WTC11 (cell line): ENCODE measurements at regions not wholly inside any gene's neighbourhood (a gene's known extent, or its start where the extent isn't known, plus 50 kb on each side); places are given as distances from the start of the nearest gene placed in this dataset.

Experiments used
- ATAC-seq: fragments of 200-7000 bp; cut with Tn5 transposase; 2 replicates; pipeline ENCODE4 v1.10.0; 2021; ENCODE audit warnings: mild to moderate bottlenecking, moderate library complexity
- CTCF ChIA-PET: fragments of 300-600 bp; sonication (Branson Sonifier 250); formaldehyde crosslinking; loops from one replicate; lab custom pipeline; 2021; ENCODE audit warnings: antibody characterized with exemption; lab: Charles Lee
- POLR2A ChIA-PET: fragments of 350-600 bp; sonication (Branson Sonifier 250); formaldehyde crosslinking; loops from one replicate; lab custom pipeline; 2021; ENCODE audit warnings: antibody characterized with exemption; lab: Charles Lee
- DNase-seq: peaks from one replicate; pipeline ENCODE4 v3.0.0; 2021; ENCODE audit warnings: low spot score
- H3K27ac Mint-ChIP-seq: 2 replicates; pipeline ENCODE4 v1.8.0; 2021; ENCODE audit warnings: mixed read lengths
- H3K27me3 Mint-ChIP-seq: 2 replicates; pipeline ENCODE4 v1.8.0; 2021; ENCODE audit warnings: low read depth, mild to moderate bottlenecking, moderate library complexity, mixed read lengths
- H3K36me3 Mint-ChIP-seq: 2 replicates; pipeline ENCODE4 v1.8.0; 2021; ENCODE audit warnings: mixed read lengths
- H3K4me1 Mint-ChIP-seq: 2 replicates; pipeline ENCODE4 v1.8.0; 2022; ENCODE audit warnings: mixed read lengths
- H3K4me3 Mint-ChIP-seq: 2 replicates; pipeline ENCODE4 v1.8.0; 2021; ENCODE audit warnings: mild to moderate bottlenecking, moderate library complexity, mixed read lengths
- H3K9me3 Mint-ChIP-seq: 2 replicates; pipeline ENCODE4 v1.8.0; 2021; ENCODE audit warnings: mixed read lengths
- ATF2 ChIP-seq: sonication (generic); formaldehyde crosslinking; IDR thresholded peaks from 2 replicates; pipeline ENCODE4 v1.8.1; 2022; ENCODE audit warnings: low read depth, missing genetic modification reagents, borderline replicate concordance
- E2F4 ChIP-seq: sonication (generic); formaldehyde crosslinking; IDR thresholded peaks from 2 replicates; pipeline ENCODE4 v1.8.1; 2022; ENCODE audit warnings: low read depth, mild to moderate bottlenecking, moderate library complexity, missing genetic modification reagents, borderline replicate concordance
- GABPB1 ChIP-seq: sonication (generic); formaldehyde crosslinking; IDR thresholded peaks from 2 replicates; pipeline ENCODE4 v1.8.1; 2023; ENCODE audit warnings: mild to moderate bottlenecking, missing genetic modification reagents
- NFE2L1 ChIP-seq: sonication (generic); formaldehyde crosslinking; IDR thresholded peaks from 2 replicates; pipeline ENCODE4 v1.8.1; 2023; ENCODE audit warnings: missing genetic modification reagents
- NR2C2 ChIP-seq: sonication (generic); formaldehyde crosslinking; IDR thresholded peaks from 2 replicates; pipeline ENCODE4 v1.8.0; 2022; ENCODE audit warnings: mild to moderate bottlenecking, missing genetic modification reagents
- OVOL2 ChIP-seq: fragments of 250-450 bp; sonication (Bioruptor Pico); IDR thresholded peaks from 2 replicates; pipeline ENCODE4 v1.9.0; 2021; ENCODE audit warnings: mild to moderate bottlenecking, borderline replicate concordance
- PREB ChIP-seq: sonication (generic); formaldehyde crosslinking; IDR thresholded peaks from 2 replicates; pipeline ENCODE4 v1.8.1; 2022; ENCODE audit warnings: mild to moderate bottlenecking, missing genetic modification reagents, moderate library complexity, borderline replicate concordance
- SMAD3 ChIP-seq: sonication (generic); formaldehyde crosslinking; IDR thresholded peaks from 2 replicates; pipeline ENCODE4 v1.8.0; 2022; ENCODE audit warnings: missing genetic modification reagents, mild to moderate bottlenecking, borderline replicate concordance
- TP53 ChIP-seq: sonication (generic); formaldehyde crosslinking; IDR thresholded peaks from 2 replicates; pipeline ENCODE4 v1.8.1; 2023; ENCODE audit warnings: mild to moderate bottlenecking, missing genetic modification reagents
- USF1 ChIP-seq: sonication (generic); formaldehyde crosslinking; IDR thresholded peaks from 2 replicates; pipeline ENCODE4 v1.8.0; 2022; ENCODE audit warnings: mild to moderate bottlenecking, missing genetic modification reagents
- ZNF138 ChIP-seq: sonication (generic); formaldehyde crosslinking; conservative IDR thresholded peaks from 2 replicates; pipeline ENCODE4 v1.8.1; 2022; ENCODE audit warnings: mild to moderate bottlenecking, moderate library complexity, missing genetic modification reagents
- ZNF423 ChIP-seq: fragments of 250-450 bp; sonication (Bioruptor Pico); IDR thresholded peaks from 2 replicates; pipeline ENCODE4 v2.1.2; 2022; ENCODE audit warnings: mild to moderate bottlenecking, moderate library complexity
- TF ChIP-seq, protein P1 (sequence below): fragments of 250-450 bp; sonication (Bioruptor Pico); conservative IDR thresholded peaks from 2 replicates; pipeline ENCODE4 v1.9.0; 2021; ENCODE audit warnings: mild to moderate bottlenecking
- TF ChIP-seq, protein P2 (sequence below): sonication (generic); formaldehyde crosslinking; IDR thresholded peaks from 2 replicates; pipeline ENCODE4 v1.8.1; 2023; ENCODE audit warnings: mild to moderate bottlenecking, missing genetic modification reagents, borderline replicate concordance
- TF ChIP-seq, protein P3 (sequence below): fragments of 250-450 bp; sonication (Bioruptor Pico); IDR thresholded peaks from 2 replicates; pipeline ENCODE4 v1.9.0; 2021; ENCODE audit warnings: mild to moderate bottlenecking, borderline replicate concordance

DNA sequence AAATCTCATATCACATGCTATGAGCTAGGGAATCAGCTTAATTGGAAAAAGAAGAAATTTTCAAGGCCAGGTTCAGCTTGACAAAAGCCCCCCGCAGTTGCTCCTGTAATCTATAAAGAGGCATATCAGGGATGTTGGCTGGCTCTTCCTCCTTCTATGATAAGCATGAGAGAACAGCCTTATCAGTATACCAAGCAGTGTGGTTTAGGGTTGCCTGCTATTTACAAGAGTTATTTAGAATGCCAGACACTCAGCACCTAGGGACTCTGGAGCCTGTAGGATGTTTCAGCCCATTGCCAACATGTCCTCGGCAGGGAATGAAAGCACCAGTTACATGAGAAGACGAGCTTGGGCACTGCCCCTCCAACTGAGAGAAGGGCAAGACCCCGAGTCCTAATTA, 89.5 kb upstream of the TMPO start:
- Mint-ChIP-seq H3K4me3 (no peak overlapping the region), H3K27me3 (no peaks in the 10 kb centered on the region), H3K9me3 (peaks cover 3% of the 10 kb centered on the region; the same call in 1 of the 2 replicates)
- TF ChIP-seq NR2C2, result no peak
- no peak for TF ChIP-seq SMAD3 (CRISPR knock-in tag)
- TF ChIP-seq, protein P1, sequence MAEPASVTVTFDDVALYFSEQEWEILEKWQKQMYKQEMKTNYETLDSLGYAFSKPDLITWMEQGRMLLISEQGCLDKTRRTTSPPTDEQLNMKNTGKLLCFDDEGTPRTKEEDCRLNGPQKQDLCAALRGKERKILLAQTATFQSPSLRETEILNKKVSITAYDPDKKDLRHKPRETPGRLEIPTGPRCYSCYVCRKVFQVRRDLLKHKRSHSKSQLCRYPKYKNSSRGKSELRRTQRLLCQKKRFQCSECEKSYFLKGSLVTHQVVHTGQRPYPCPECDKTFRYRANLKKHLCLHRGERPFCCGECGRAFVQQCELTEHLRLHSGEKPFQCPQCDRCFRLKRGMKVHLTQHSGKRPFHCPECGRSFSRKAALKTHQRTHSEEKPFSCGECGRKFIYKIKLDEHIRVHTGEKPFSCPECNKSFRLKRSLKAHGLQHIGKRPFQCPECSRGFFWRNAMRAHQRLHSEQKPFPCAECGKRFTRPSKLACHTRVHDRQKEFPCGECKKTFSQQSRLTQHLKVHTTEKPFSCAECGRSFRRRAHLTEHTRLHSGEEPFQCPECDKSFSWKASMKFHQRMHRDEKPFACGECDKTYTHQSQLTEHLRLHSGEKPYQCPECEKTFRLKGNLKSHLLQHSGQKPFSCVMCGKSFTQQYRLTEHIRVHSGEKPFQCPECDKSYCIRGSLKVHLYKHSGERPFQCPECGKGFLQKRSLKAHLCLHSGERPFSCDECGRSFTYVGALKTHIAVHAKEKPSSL (CRISPR knock-in tag), result no peak
- no peak for TF ChIP-seq GABPB1 (CRISPR knock-in tag)
- TF ChIP-seq PREB, result no peak
- TF ChIP-seq USF1, result no peak
- no peak for TF ChIP-seq ATF2
- no peak for TF ChIP-seq E2F4 (CRISPR knock-in tag)
- no peak for TF ChIP-seq ZNF138
- TF ChIP-seq, all 79 proteins: peak for 0
- Mint-ChIP-seq H3K36me3 (peaks cover under 1% of the 10 kb centered on the region; the same call in 1 of the 2 replicates), H3K27ac (no peak overlapping the region), H3K4me1 (no peaks in the 10 kb centered on the region)
- ATAC-seq, result no peak
- ChIA-PET CTCF (interaction anchor here (0.5 to 1.9 kb wide), 9 partner anchors 13 to 573 kb away, joined by 3 to 11 read pairs (median 4); partner anchors contain the start of gene TMPO), POLR2A (no interaction called here)
- no peak for DNase-seq

- no peak overlapping the region for H3K27ac Mint-ChIP-seq
- no peaks in the 10 kb centered on the region for H3K4me1 Mint-ChIP-seq
- ChIA-PET POLR2A (no interaction called here), CTCF (no interaction called here)
- peaks cover 21% of the 10 kb centered on the region for H3K36me3 Mint-ChIP-seq
- no peak for ATAC-seq
- peaks cover 34% of the 10 kb centered on the region for H3K9me3 Mint-ChIP-seq
- DNase-seq, result no peak
- H3K4me3 Mint-ChIP-seq, result no peak overlapping the region
- H3K27me3 Mint-ChIP-seq, result no peaks in the 10 kb centered on the region; the same call in 1 of the 2 replicates
- no peak for TF ChIP-seq TP53 (CRISPR knock-in tag)
- no peak for TF ChIP-seq OVOL2 (CRISPR knock-in tag)
- TF ChIP-seq ZNF423, result no peak
- TF ChIP-seq NFE2L1 (CRISPR knock-in tag), result no peak
- TF ChIP-seq, protein P2, sequence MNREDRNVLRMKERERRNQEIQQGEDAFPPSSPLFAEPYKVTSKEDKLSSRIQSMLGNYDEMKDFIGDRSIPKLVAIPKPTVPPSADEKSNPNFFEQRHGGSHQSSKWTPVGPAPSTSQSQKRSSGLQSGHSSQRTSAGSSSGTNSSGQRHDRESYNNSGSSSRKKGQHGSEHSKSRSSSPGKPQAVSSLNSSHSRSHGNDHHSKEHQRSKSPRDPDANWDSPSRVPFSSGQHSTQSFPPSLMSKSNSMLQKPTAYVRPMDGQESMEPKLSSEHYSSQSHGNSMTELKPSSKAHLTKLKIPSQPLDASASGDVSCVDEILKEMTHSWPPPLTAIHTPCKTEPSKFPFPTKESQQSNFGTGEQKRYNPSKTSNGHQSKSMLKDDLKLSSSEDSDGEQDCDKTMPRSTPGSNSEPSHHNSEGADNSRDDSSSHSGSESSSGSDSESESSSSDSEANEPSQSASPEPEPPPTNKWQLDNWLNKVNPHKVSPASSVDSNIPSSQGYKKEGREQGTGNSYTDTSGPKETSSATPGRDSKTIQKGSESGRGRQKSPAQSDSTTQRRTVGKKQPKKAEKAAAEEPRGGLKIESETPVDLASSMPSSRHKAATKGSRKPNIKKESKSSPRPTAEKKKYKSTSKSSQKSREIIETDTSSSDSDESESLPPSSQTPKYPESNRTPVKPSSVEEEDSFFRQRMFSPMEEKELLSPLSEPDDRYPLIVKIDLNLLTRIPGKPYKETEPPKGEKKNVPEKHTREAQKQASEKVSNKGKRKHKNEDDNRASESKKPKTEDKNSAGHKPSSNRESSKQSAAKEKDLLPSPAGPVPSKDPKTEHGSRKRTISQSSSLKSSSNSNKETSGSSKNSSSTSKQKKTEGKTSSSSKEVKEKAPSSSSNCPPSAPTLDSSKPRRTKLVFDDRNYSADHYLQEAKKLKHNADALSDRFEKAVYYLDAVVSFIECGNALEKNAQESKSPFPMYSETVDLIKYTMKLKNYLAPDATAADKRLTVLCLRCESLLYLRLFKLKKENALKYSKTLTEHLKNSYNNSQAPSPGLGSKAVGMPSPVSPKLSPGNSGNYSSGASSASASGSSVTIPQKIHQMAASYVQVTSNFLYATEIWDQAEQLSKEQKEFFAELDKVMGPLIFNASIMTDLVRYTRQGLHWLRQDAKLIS (CRISPR knock-in tag), result no peak
- no peak for TF ChIP-seq PREB
- TF ChIP-seq, protein P1 (CRISPR knock-in tag), result no peak
- TF ChIP-seq, protein P3, sequence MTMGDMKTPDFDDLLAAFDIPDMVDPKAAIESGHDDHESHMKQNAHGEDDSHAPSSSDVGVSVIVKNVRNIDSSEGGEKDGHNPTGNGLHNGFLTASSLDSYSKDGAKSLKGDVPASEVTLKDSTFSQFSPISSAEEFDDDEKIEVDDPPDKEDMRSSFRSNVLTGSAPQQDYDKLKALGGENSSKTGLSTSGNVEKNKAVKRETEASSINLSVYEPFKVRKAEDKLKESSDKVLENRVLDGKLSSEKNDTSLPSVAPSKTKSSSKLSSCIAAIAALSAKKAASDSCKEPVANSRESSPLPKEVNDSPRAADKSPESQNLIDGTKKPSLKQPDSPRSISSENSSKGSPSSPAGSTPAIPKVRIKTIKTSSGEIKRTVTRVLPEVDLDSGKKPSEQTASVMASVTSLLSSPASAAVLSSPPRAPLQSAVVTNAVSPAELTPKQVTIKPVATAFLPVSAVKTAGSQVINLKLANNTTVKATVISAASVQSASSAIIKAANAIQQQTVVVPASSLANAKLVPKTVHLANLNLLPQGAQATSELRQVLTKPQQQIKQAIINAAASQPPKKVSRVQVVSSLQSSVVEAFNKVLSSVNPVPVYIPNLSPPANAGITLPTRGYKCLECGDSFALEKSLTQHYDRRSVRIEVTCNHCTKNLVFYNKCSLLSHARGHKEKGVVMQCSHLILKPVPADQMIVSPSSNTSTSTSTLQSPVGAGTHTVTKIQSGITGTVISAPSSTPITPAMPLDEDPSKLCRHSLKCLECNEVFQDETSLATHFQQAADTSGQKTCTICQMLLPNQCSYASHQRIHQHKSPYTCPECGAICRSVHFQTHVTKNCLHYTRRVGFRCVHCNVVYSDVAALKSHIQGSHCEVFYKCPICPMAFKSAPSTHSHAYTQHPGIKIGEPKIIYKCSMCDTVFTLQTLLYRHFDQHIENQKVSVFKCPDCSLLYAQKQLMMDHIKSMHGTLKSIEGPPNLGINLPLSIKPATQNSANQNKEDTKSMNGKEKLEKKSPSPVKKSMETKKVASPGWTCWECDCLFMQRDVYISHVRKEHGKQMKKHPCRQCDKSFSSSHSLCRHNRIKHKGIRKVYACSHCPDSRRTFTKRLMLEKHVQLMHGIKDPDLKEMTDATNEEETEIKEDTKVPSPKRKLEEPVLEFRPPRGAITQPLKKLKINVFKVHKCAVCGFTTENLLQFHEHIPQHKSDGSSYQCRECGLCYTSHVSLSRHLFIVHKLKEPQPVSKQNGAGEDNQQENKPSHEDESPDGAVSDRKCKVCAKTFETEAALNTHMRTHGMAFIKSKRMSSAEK (CRISPR knock-in tag), result no peak
Measured at GRCh38 chr12:98431089-98431488, 84.3 kb upstream of the TMPO start.
